H1 (cell line): ENCODE measurements at regions not wholly inside any gene's neighbourhood (a gene's known extent, or its start where the extent isn't known, plus 50 kb on each side); places are given as distances from the start of the nearest gene placed in this dataset.

Source experiments
- CTCF ChIA-PET: fragments of 300-600 bp; sonication (Branson Sonifier 250); formaldehyde crosslinking; loops from one replicate; lab custom pipeline; 2021; ENCODE audit not compliant: partially characterized antibody; lab: Charles Lee
- POLR2A ChIA-PET: fragments of 300-600 bp; sonication (Branson Sonifier 250); formaldehyde crosslinking; loops from one replicate; lab custom pipeline; 2021; ENCODE audit warnings: inconsistent platforms; ENCODE audit not compliant: partially characterized antibody; lab: Charles Lee
- DNase-seq, 2 experiments: peaks; one replicate each; pipeline versions ENCODE4 v3.0.0 to v3.0.0-alpha.2; 2010 to 2022; ENCODE audit warnings: low spot score in 2 of 2, low read depth in 1 of 2, mixed read lengths in 1 of 2
- FAIRE-seq: peaks from 2 replicates; lab custom pipeline; 2011; peaks lifted over from hg19 to GRCh38; lab: Jason Lieb, UNC
- H2AFZ ChIP-seq: 2 replicates; pipeline ENCODE4 v1.8.1; 2012; ENCODE audit warnings: low read length, inconsistent platforms
- H2AK5ac ChIP-seq: 2 replicates; pipeline ENCODE4 v1.6.1; 2013; ENCODE audit warnings: low read depth, low read length
- H2BK120ac ChIP-seq: replicated peaks from 2 replicates; pipeline ENCODE3; 2013; ENCODE audit warnings: low read depth, low read length, inconsistent platforms
- H2BK12ac ChIP-seq: 2 replicates; pipeline ENCODE4 v1.6.1; 2013; ENCODE audit warnings: low read depth, low read length
- H2BK15ac ChIP-seq: 2 replicates; pipeline ENCODE4 v1.6.1; 2013; ENCODE audit warnings: low read length
- H2BK20ac ChIP-seq: 2 replicates; pipeline ENCODE4 v1.6.1; 2013; ENCODE audit warnings: low read length
- H2BK5ac ChIP-seq: 2 replicates; pipeline ENCODE4 v1.6.1; 2013; ENCODE audit warnings: low read depth, low read length
- H3K14ac ChIP-seq: 2 replicates; pipeline ENCODE4 v1.6.1; 2013; ENCODE audit warnings: inconsistent platforms; ENCODE audit not compliant: insufficient read length
- H3K18ac ChIP-seq: 2 replicates; pipeline ENCODE4 v1.6.1; 2013; ENCODE audit warnings: low read length; ENCODE audit errors: extremely low read depth
- H3K23ac ChIP-seq: 2 replicates; pipeline ENCODE4 v1.6.1; 2013; ENCODE audit warnings: inconsistent platforms; ENCODE audit not compliant: insufficient read length
- H3K23me2 ChIP-seq: 2 replicates; pipeline ENCODE4 v1.6.1; 2013; ENCODE audit warnings: low read depth, low read length
- H3K27ac ChIP-seq: 2 replicates; pipeline ENCODE4 v1.6.1; 2011; ENCODE audit warnings: low read depth, low read length, inconsistent platforms
- H3K27me3 ChIP-seq, 4 experiments: replicated peaks in 1 of 4; 1 replicate in 1 of 4; 2 replicates in 3 of 4; pipeline versions ENCODE4 v1.6.1 to v1.8.1; 2011 to 2013; ENCODE audit warnings: low read length in 3 of 4, mild to moderate bottlenecking in 3 of 4, inconsistent platforms in 2 of 4, mixed read lengths in 2 of 4, moderate library complexity in 1 of 4; ENCODE audit not compliant: control insufficient read depth in 3 of 4, insufficient read depth in 3 of 4; ENCODE audit errors: extremely low read depth in 1 of 4
- H3K36me3 ChIP-seq, 4 experiments: 2 replicates each; pipeline versions ENCODE4 v1.6.1 to v1.8.1; 2011 to 2013; ENCODE audit warnings: mild to moderate bottlenecking in 4 of 4, low read length in 3 of 4, moderate library complexity in 2 of 4, control low read depth in 1 of 4, inconsistent platforms in 1 of 4; ENCODE audit not compliant: insufficient read depth in 4 of 4, control insufficient read depth in 2 of 4
- H3K4ac ChIP-seq: replicated peaks from 2 replicates; pipeline ENCODE3; 2013; ENCODE audit warnings: low read length, low read depth, mixed read lengths, inconsistent platforms; ENCODE audit not compliant: insufficient read length
- H3K4me1 ChIP-seq, 4 experiments: replicated peaks in 1 of 4; 1 replicate in 1 of 4; 2 replicates in 3 of 4; pipeline versions ENCODE4 v1.6.1 to v1.8.1; 2011 to 2013; ENCODE audit warnings: low read length in 3 of 4, inconsistent platforms in 2 of 4, mixed read lengths in 1 of 4; ENCODE audit not compliant: insufficient read depth in 4 of 4, control insufficient read depth in 3 of 4
- H3K4me2 ChIP-seq, 2 experiments: 2 replicates each; pipeline versions ENCODE4 v1.6.1 to v1.8.1; 2011 to 2013; ENCODE audit warnings: low read depth in 2 of 2, low read length in 2 of 2, control low read depth in 1 of 2, inconsistent platforms in 1 of 2, mild to moderate bottlenecking in 1 of 2; ENCODE audit not compliant: insufficient read depth in 1 of 2
- H3K4me3 ChIP-seq, 4 experiments: fragments of 200-600, 300-600 bp in 1 of 4; sonication (generic), shearing (Covaris generic), sonication (Bioruptor Twin) in 1 of 4; 2 replicates each; pipeline versions ENCODE4 v1.5.1 to v1.8.1; 2011 to 2016; ENCODE audit warnings: low read length in 4 of 4, low read depth in 3 of 4, control low read depth in 2 of 4, inconsistent platforms in 2 of 4, mild to moderate bottlenecking in 2 of 4, mixed read lengths in 1 of 4, moderate library complexity in 1 of 4; ENCODE audit not compliant: insufficient read depth in 2 of 4; ENCODE audit errors: extremely low read depth in 1 of 4
- H3K56ac ChIP-seq: replicated peaks from 2 replicates; pipeline ENCODE3; 2013; ENCODE audit warnings: low read depth, mild to moderate bottlenecking, mixed read lengths, low read length, inconsistent platforms; ENCODE audit not compliant: insufficient read length
- H3K79me1 ChIP-seq: 2 replicates; pipeline ENCODE4 v1.6.1; 2013; ENCODE audit warnings: low read depth, low read length, control low read depth
- H3K79me2 ChIP-seq, 2 experiments: 2 replicates each; pipeline versions ENCODE4 v1.6.1 to v1.8.1; 2012 to 2013; ENCODE audit warnings: low read length in 2 of 2, mild to moderate bottlenecking in 2 of 2, inconsistent platforms in 1 of 2; ENCODE audit not compliant: insufficient read depth in 2 of 2, control insufficient read depth in 1 of 2
- H3K9ac ChIP-seq, 4 experiments: replicated peaks in 1 of 4; 1 replicate in 1 of 4; 2 replicates in 3 of 4; pipeline versions ENCODE4 v1.6.1 to v1.8.1; 2011 to 2013; ENCODE audit warnings: low read depth in 3 of 4, low read length in 3 of 4, control low read depth in 2 of 4, mild to moderate bottlenecking in 2 of 4, moderate library complexity in 2 of 4, inconsistent platforms in 1 of 4; ENCODE audit errors: extremely low read depth in 1 of 4
- H3K9me3 ChIP-seq, 2 experiments: 2 replicates each; pipeline versions ENCODE4 v1.6.1 to v1.8.1; 2012 to 2013; ENCODE audit warnings: mild to moderate bottlenecking in 2 of 2, moderate library complexity in 2 of 2, control low read depth in 1 of 2, inconsistent platforms in 1 of 2, low read depth in 1 of 2, low read length in 1 of 2, mixed read lengths in 1 of 2; ENCODE audit not compliant: insufficient read depth in 2 of 2
- H4K20me1 ChIP-seq, 2 experiments: replicated peaks in 1 of 2; 2 replicates each; pipeline versions ENCODE3 to v1.8.1; 2011 to 2013; ENCODE audit warnings: inconsistent platforms in 2 of 2, low read length in 2 of 2, mild to moderate bottlenecking in 1 of 2; ENCODE audit not compliant: insufficient read depth in 2 of 2, control insufficient read depth in 1 of 2
- H4K5ac ChIP-seq: 2 replicates; pipeline ENCODE4 v1.6.1; 2013; ENCODE audit warnings: low read length, low read depth, mixed read lengths, inconsistent platforms; ENCODE audit not compliant: insufficient read length
- H4K8ac ChIP-seq: 2 replicates; pipeline ENCODE4 v1.8.0; 2013; ENCODE audit warnings: mild to moderate bottlenecking, moderate library complexity, low read length, inconsistent platforms; ENCODE audit not compliant: insufficient read depth; ENCODE audit errors: extremely low read depth
- H4K91ac ChIP-seq: replicated peaks from 2 replicates; pipeline ENCODE3; 2013; ENCODE audit warnings: low read length, mixed read lengths, inconsistent platforms; ENCODE audit not compliant: insufficient read length
- CEBPB ChIP-seq: IDR thresholded peaks from 2 replicates; pipeline ENCODE4 v1.6.1; 2012; ENCODE audit warnings: low read depth, low read length
- SIRT6 ChIP-seq: IDR thresholded peaks from one replicate; pipeline ENCODE4 v1.7.1; 2012; ENCODE audit warnings: low read length, inconsistent platforms
- SUZ12 ChIP-seq: fragments of 200-600 bp; sonication (generic); IDR thresholded peaks from 2 replicates; pipeline ENCODE4 v1.6.1; 2012; ENCODE audit warnings: mild to moderate bottlenecking, inconsistent platforms, low read length, moderate library complexity, mixed read lengths
- WGBS, 2 experiments: shearing (Covaris generic) in 1 of 2; methylation state at CpG; one replicate each; pipeline versions ENCODE4 v1.1.6 to v1.1.7; 2013 to 2015; ENCODE audit warnings: low lambda C conversion rate in 2 of 2, mixed read lengths in 2 of 2, inconsistent platforms in 1 of 2, low coverage in 1 of 2, missing lambda C conversion rate in 1 of 2; ENCODE audit not compliant: insufficient replicate concordance in 2 of 2, insufficient coverage in 1 of 2, insufficient read length in 1 of 2; ENCODE audit errors: extremely low coverage in 1 of 2, missing lambda C conversion rate in 1 of 2; 5-methylcytosine and 5-hydroxymethylcytosine counted together

DNA sequence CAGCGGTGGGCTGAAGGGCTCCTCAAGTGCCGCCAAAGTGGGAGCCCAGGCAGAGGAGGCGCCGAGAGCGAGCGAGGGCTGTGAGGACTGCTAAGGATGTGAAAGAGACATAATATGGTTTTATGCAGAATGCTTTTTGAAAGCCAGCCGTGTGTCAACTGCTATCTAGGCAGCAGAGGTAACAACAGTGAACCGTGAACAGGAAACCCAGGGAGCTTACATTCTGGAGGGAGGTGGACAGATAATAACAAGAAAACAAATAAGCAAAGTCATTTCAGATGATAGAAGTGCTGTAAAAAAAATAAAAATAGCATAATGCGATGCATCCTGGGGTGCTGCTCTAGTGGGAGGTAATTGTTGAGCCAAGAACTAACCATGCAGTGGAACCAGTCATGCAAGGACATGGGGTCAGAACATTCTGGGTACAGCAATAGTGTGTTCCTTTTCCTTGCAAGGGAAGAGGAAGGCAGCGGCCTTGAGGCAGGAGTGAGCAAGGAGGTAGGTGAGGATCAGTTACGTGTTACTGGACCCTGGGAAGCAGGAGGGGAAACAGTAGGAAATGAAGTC is 134.4 kb upstream of the TMEM170B start:
- H4K5ac ChIP-seq, result no peak overlapping the region

More for the DNA sequence above, 134.4 kb upstream of the TMEM170B start:
- Histone ChIP-seq H2BK12ac (no peak overlapping the region), H3K23me2 (no peaks in the 10 kb centered on the region), H4K20me1 (no peaks in the 10 kb centered on the region), H2BK15ac (no peak overlapping the region), H2AK5ac (no peak overlapping the region), H3K9ac (no peak overlapping the region), H2BK5ac (no peak overlapping the region), H3K14ac (no peak overlapping the region), H3K4ac (no peak overlapping the region), H4K91ac (no peak overlapping the region), H3K79me1 (no peaks in the 10 kb centered on the region), H3K36me3 (no peaks in the 10 kb centered on the region), H3K4me1 (peaks cover 0 to 2% (median 0%) of the 10 kb centered on the region in 4 experiments; a peak in 2 of 7 replicates), H2BK120ac (no peak overlapping the region), H3K27me3 (no peaks in the 10 kb centered on the region), H2AFZ (no peak overlapping the region), H3K9me3 (peaks cover 0 to 5% of the 10 kb centered on the region in 2 experiments; a peak in 1 of 4 replicates), H4K8ac (no peak overlapping the region), H3K4me3 (no peak overlapping the region), H3K56ac (no peak overlapping the region), H3K23ac (no peak overlapping the region), H2BK20ac (no peak overlapping the region), H3K27ac (no peak overlapping the region), H3K79me2 (no peaks in the 10 kb centered on the region), H3K18ac (no peak overlapping the region), H3K4me2 (no peak overlapping the region)
- WGBS, 2 experiments, result 91% methylated on average over 9 of the region's 11 CpGs; no CpG with 5 or more reads in 1 of the 2 experiments
- DNase-seq (no peak), FAIRE-seq (no peak)
- ChIA-PET CTCF (interaction anchor here (1.5 kb wide), 2 partner anchors 22 to 93 kb away, joined by 3 to 4 read pairs; no protein-coding TSS in a partner anchor), POLR2A (no interaction called here)
- no peak for TF ChIP-seq CEBPB
- TF ChIP-seq SUZ12, result no peak
- TF ChIP-seq SIRT6, result no peak
